SU-DHL-6 (cell line): ENCODE measurements at regions not wholly inside any gene's neighbourhood (a gene's known extent, or its start where the extent isn't known, plus 50 kb on each side); places are given as distances from the start of the nearest gene placed in this dataset.

Experiments
- H2AFZ ChIP-seq: fragments of 200-600 bp; sonication (generic); 2 replicates; pipeline ENCODE4 v1.6.1; 2014; ENCODE audit warnings: low read depth, mild to moderate bottlenecking, moderate library complexity, mixed read lengths, antibody characterized with exemption, low read length; ENCODE audit not compliant: severe bottlenecking
- H3F3A ChIP-seq: fragments of 200-600 bp; shearing (Covaris generic); 2 replicates; pipeline ENCODE4 v1.6.0; 2016; ENCODE audit warnings: antibody characterized with exemption, mild to moderate bottlenecking; ENCODE audit not compliant: insufficient read depth
- H3K27ac ChIP-seq: fragments of 200-600 bp; sonication (generic); 2 replicates; pipeline ENCODE4 v1.5.1; 2016; ENCODE audit warnings: low read depth, mild to moderate bottlenecking, low read length, moderate library complexity, mixed read lengths
- H3K27me3 ChIP-seq: fragments of 200-600 bp; sonication (generic), shearing (Covaris generic); 2 replicates; pipeline ENCODE4 v1.6.0; 2014; ENCODE audit warnings: mild to moderate bottlenecking, low read length
- H3K36me3 ChIP-seq: fragments of 200-600 bp; sonication (generic); 2 replicates; pipeline ENCODE4 v1.6.1; 2014; ENCODE audit warnings: mild to moderate bottlenecking, low read length, mixed read lengths
- H3K4me2 ChIP-seq: fragments of 300-600, 200-600 bp; shearing (Covaris generic), sonication (generic); 2 replicates; pipeline ENCODE4 v1.6.0; 2014; ENCODE audit warnings: low read length, low read depth, mild to moderate bottlenecking; ENCODE audit not compliant: poor library complexity, severe bottlenecking
- H3K4me3 ChIP-seq: fragments of 200-600 bp; sonication (generic); 2 replicates; pipeline ENCODE4 v1.5.1; 2014; ENCODE audit warnings: antibody characterized with exemption, low read length, mild to moderate bottlenecking, mixed read lengths; ENCODE audit not compliant: insufficient read depth, poor library complexity, severe bottlenecking
- H3K79me2 ChIP-seq: fragments of 200-600 bp; sonication (generic); 2 replicates; pipeline ENCODE4 v1.6.1; 2014; ENCODE audit warnings: mild to moderate bottlenecking, low read length, moderate library complexity; ENCODE audit not compliant: insufficient read depth
- H3K9ac ChIP-seq: fragments of 200-600 bp; sonication (generic); 2 replicates; pipeline ENCODE4 v1.7.0; 2014; ENCODE audit warnings: mild to moderate bottlenecking, low read length
- H3K9me2 ChIP-seq: fragments of 200-600 bp; sonication (generic); replicated peaks from 2 replicates; pipeline ENCODE4 v1.6.1; 2014; ENCODE audit warnings: low read length; ENCODE audit not compliant: insufficient read depth
- H3K9me3 ChIP-seq: fragments of 200-600 bp; sonication (generic); 2 replicates; pipeline ENCODE4 v1.6.1; 2014; ENCODE audit warnings: low read length, mixed read lengths; ENCODE audit not compliant: insufficient read depth
- H4K20me1 ChIP-seq: fragments of 200-600 bp; sonication (generic); 2 replicates; pipeline ENCODE4 v1.6.1; 2014; ENCODE audit warnings: low read depth, mild to moderate bottlenecking, antibody characterized with exemption, low read length, moderate library complexity, mixed read lengths
- CTCF ChIP-seq: fragments of 200-600 bp; sonication (generic); IDR thresholded peaks from one replicate; pipeline ENCODE4 v1.5.1; 2017; ENCODE audit warnings: antibody characterized with exemption, mild to moderate bottlenecking, low read length, moderate library complexity; ENCODE audit not compliant: insufficient read depth, poor library complexity, severe bottlenecking
- EZH2phosphoT487 ChIP-seq: fragments of 200-600 bp; sonication (generic), shearing (Covaris generic); conservative IDR thresholded peaks from 2 replicates; pipeline ENCODE4 v1.6.1; 2018; ENCODE audit warnings: mild to moderate bottlenecking, antibody characterized with exemption, low read length, moderate library complexity, mixed read lengths

- Histone ChIP-seq H3K4me2 (no peak overlapping the region), H3F3A (no peaks in the 10 kb centered on the region), H3K9ac (no peak overlapping the region), H3K79me2 (no peaks in the 10 kb centered on the region), H3K9me3 (no peaks in the 10 kb centered on the region), H3K9me2 (no peaks in the 10 kb centered on the region), H3K27me3 (no peaks in the 10 kb centered on the region), H4K20me1 (no peaks in the 10 kb centered on the region), H2AFZ (no peak overlapping the region), H3K27ac (no peak overlapping the region), H3K4me3 (no peak overlapping the region), H3K36me3 (no peaks in the 10 kb centered on the region)
- no peak for TF ChIP-seq EZH2phosphoT487
- no peak for TF ChIP-seq CTCF
Observed at GRCh38 chr7:98470485-98471240, 69.8 kb upstream of the BAIAP2L1 start.

- H3K27ac ChIP-seq, result no peak overlapping the region
- H3K9me2 ChIP-seq, result no peaks in the 10 kb centered on the region
- TF ChIP-seq EZH2phosphoT487 (no peak), CTCF (no peak)
- H4K20me1 ChIP-seq, result no peaks in the 10 kb centered on the region
- H3K9me3 ChIP-seq, result no peaks in the 10 kb centered on the region
- H3K79me2 ChIP-seq, result no peaks in the 10 kb centered on the region
- no peak overlapping the region for H3K9ac ChIP-seq
- no peaks in the 10 kb centered on the region for H3K27me3 ChIP-seq
- no peaks in the 10 kb centered on the region for H3F3A ChIP-seq
- H3K36me3 ChIP-seq, result no peaks in the 10 kb centered on the region
- no peak overlapping the region for H3K4me2 ChIP-seq
- no peak overlapping the region for H3K4me3 ChIP-seq
- H2AFZ ChIP-seq, result no peak overlapping the region
Observed at GRCh38 chr7:98469088-98469487, 68.2 kb upstream of the BAIAP2L1 start.

- Histone ChIP-seq H3K4me3 (no peak overlapping the region), H3K79me2 (no peaks in the 10 kb centered on the region), H3K9me2 (no peaks in the 10 kb centered on the region), H3K27ac (no peak overlapping the region), H4K20me1 (no peaks in the 10 kb centered on the region), H3K9ac (no peak overlapping the region), H3K27me3 (no peaks in the 10 kb centered on the region), H3F3A (no peaks in the 10 kb centered on the region), H3K36me3 (no peaks in the 10 kb centered on the region), H3K9me3 (no peaks in the 10 kb centered on the region), H3K4me2 (no peak overlapping the region), H2AFZ (no peak overlapping the region)
- TF ChIP-seq CTCF, result no peak
- no peak for TF ChIP-seq EZH2phosphoT487
Observed at GRCh38 chr7:98467570-98468312, 66.9 kb upstream of the BAIAP2L1 start.
